ENCODE measurements at regions not wholly inside any gene's neighbourhood (a gene's known extent, or its start where the extent isn't known, plus 50 kb on each side); places are given as distances from the start of the nearest gene placed in this dataset.

- TF ChIP-seq CTCF (conservative IDR thresholded peaks at IDR 0.05; ENCODE audit: low read depth in 2 of 2) = no peak
- no peak for TF ChIP-seq EZH2 (IDR thresholded peaks at IDR 0.05; ENCODE audit: low read depth, unreplicated experiment)
- no peak for TF ChIP-seq ZNF114 (CRISPR knock-in tag; IDR thresholded peaks at IDR 0.05)
- TF ChIP-seq REST (IDR thresholded peaks at IDR 0.05; ENCODE audit: unreplicated experiment) = no peak
- 0 out of 2 replicates have a peak, but pooled peaks have one; percentile 36 for TF ChIP-seq POLR2AphosphoS5 (IDR thresholded peaks at IDR 0.05; ENCODE audit: low read depth)
- TF ChIP-seq CREB1 (CRISPR knock-in tag; IDR thresholded peaks at IDR 0.05; ENCODE audit: low read depth) = no peak
- TF ChIP-seq EZH2phosphoT487 (IDR thresholded peaks at IDR 0.05; ENCODE audit: unreplicated experiment) = no peak
- no peak for TF ChIP-seq ETS1 (IDR thresholded peaks at IDR 0.05)
Observed at GRCh38 chr2:64262071-64262470, 117.9 kb upstream of the PELI1 start.

Data from GM23338 (cell line).